Kidney capillary endothelial cell (primary cell): ENCODE measurements at regions not wholly inside any gene's neighbourhood (a gene's known extent, or its start where the extent isn't known, plus 50 kb on each side); places are given as distances from the start of the nearest gene placed in this dataset.
"Not testable (repeated sequence)": the region's sequence is repeated elsewhere in the genome, so short reads cannot be mapped to it uniquely, and the experiment has no call there.

Experiments used
- DNase-seq: peaks from one replicate; pipeline ENCODE4 v3.0.0-alpha.2; 2018; ENCODE audit warnings: low spot score

DNA sequence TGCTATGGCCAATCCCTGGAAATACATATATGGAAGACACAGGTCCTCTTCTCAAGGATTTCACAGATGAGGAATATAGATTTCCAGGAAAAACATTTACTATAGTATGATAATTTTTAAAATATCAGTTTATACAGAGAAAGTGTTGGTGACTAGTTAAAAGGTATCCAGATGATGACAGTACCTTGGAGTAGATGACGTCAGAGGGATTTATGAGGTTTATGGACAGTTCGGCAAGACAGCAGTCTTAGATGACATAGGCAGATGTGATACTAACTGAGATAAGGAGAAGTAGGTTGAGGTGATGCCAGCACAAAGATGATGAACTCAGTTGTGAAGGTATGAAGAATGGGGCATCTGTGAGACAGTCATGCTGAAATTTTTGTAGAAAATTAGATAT is 750.3 kb downstream of the PRELID2 start:
- no peak for DNase-seq

GRCh38 chr5:145077028-145077427 is 758.1 kb downstream of the PRELID2 start:
- no peak for DNase-seq

DNA sequence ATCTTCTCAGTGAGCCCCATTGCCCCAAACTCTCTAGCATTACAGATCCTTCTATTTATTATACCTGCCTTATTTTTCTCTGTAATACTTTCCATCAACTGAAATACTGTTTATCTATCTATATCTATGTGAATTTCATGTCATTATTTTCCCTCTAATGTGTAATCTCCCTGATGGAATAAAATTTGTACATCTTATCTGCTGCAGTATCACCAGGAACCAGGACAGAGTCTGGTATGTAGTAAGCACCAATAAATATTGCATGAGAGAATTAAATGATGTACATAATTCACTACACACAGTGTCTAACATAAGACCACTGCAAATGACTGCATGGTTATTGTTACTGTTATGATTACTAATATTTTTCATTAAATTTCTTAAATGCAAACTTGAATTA is 759.1 kb downstream of the PRELID2 start:
- DNase-seq, result no peak

DNA sequence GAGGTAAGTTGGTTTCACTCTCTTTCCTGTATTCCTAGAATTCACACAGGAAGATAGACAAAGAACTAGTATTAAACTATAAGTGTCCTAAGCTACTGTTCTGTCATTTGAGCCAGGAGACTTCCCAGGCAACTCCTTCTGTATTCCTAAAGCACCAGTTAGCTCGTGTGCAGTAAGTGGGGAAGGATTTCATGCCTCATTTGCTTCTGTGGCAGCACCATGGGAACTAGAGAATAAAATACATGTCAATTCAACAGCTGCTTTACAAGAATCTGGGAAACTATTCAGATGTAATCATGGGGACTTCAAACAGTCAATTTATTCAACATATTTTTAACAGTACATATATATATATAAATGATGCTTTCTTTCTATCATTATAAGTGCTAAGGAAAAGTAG is 762.3 kb downstream of the PRELID2 start:
- no peak for DNase-seq

DNA sequence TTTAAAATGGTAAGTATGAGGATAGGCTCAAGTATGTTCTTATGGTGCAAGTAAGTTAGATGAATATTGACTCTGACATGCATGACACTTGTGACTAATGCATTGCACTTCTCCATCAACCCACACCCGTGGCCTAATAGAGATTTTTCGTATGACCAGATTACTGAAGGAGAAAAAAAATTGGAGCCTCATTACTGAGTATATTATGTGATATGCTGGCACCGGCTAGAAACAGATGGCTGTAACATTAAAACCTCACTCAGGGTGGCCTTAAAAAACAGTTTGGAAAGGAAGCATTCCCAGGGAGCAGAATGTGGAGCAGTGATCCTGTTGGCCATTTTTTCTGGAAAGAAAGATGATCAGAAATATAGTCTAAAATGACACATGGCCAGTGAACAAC is 766.4 kb downstream of the PRELID2 start:
- no peak for DNase-seq

- DNase-seq, result no peak
These were observed 772.7 kb downstream of the PRELID2 start for GRCh38 chr5:145062280-145063062.

GRCh38 chr5:145056800-145057199 is 778.3 kb downstream of the PRELID2 start:
- no peak for DNase-seq

- no peak for DNase-seq
These were observed 785.0 kb downstream of the PRELID2 start for GRCh38 chr5:145050181-145050580.

DNA sequence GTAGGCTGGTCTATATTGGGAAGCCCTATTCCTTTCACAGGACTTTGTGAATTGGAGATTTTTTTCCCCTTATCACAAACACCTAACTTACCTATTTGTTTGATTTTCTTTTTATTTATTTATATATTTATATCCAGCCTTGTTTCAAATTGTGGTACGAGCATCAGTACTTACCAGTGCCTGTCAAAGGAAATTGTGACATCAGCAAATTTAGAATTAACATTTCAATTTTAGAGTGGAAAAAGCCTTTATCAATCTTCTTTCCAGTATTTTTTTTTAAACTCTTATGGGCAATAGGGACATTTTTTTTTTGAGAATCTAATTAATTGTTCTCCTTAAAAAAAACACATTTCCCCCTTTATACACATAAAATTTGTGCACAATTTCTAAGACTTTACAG is 790.2 kb downstream of the PRELID2 start:
- no peak for DNase-seq

GRCh38 chr5:145028626-145029025 is 806.5 kb downstream of the PRELID2 start:
- no peak for DNase-seq

DNA sequence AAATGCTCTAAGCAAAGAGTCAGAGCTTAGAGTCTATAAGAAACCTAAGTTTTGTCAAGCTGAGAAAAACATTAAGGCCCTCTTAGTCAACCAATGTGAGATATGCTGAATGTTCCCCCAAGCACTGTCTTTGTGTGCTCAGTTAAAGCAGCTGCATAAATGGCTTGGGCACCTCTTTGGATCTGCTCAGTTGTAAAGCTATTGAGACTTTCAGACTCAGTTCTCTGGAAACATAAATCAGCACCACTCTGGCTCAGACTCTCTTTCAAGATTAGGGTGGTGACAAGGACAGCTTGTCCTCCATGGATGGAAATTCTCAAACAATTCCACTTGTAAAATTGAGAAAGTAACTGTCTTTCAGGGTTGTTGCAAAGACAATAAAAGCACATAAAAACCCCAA is 807.9 kb downstream of the PRELID2 start:
- DNase-seq, result no peak

DNA sequence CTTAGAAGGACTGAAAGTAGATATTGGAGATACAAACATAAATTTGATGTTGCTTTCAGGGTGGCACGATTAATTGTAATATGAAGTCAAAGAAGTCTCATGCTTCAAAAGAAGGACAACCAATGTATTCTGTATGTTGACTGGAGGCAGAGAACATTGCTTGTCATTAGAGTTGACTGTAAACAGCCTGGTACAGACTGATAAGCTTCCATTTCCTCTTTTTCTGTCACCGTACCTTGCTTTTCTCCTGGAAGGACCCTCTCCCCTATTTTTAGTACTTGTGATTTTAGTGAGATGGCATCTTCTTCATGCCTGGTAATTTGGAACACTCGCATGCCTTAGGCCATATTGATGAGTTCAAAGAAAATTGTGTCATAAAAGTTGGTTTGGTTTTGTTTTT is 809.4 kb downstream of the PRELID2 start:
- DNase-seq, result no peak

DNA sequence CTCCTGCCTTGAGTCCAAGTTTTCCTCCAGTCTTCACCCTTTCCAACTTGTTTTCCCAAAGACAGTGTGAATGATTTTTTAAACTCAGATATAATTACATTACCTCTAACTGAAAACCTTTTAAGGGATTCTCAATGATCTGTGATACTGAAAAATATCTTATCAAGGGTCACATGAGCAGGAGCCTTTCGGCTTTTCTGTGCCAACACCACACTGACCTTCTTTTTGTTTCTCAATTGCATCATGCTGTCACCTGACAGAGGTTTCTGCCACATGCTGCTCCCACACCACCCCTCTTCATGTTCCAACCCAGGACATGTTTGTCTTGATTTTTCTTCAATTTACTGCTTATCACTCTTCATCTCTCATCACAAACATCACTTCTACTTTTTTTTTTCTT is 820.0 kb downstream of the PRELID2 start:
- DNase-seq, result no peak

DNA sequence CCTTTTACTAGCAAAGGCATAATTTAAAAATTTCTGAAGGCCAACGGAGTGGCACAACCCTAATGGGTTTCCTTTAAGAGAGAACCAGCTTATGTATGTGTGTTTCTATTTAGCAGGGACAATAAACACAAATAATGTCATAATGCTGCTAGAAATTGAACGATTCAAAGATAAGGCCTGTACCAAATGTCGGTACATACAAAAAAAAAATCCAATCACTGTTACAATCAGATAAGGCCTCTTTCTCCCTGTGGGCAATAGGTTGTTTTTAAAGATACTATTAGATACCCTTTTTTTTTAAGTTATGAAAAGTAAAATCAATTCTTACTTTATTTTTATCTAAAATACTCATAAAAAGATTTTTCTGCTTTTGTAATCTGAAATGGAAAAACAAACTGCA is 821.0 kb downstream of the PRELID2 start:
- DNase-seq, result no peak

DNA sequence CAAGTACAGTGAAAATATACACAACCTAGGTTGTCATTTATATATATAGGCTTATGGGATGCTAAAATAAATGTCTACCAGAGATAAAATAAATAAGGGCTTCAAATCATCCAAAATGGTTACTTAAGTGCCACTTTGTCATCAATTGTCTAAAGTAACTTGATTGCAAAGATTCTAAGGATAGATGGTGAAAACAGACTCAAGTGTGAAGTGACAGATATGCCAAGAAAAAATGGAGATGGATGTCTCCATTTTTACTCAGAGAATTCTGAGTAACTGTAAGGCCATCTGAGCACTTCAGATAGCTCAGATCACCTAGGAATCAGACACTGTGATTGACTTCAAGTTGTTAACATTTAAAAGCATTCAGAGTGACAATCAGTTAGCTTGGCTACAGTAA is 824.3 kb downstream of the PRELID2 start:
- DNase-seq, result no peak

DNA sequence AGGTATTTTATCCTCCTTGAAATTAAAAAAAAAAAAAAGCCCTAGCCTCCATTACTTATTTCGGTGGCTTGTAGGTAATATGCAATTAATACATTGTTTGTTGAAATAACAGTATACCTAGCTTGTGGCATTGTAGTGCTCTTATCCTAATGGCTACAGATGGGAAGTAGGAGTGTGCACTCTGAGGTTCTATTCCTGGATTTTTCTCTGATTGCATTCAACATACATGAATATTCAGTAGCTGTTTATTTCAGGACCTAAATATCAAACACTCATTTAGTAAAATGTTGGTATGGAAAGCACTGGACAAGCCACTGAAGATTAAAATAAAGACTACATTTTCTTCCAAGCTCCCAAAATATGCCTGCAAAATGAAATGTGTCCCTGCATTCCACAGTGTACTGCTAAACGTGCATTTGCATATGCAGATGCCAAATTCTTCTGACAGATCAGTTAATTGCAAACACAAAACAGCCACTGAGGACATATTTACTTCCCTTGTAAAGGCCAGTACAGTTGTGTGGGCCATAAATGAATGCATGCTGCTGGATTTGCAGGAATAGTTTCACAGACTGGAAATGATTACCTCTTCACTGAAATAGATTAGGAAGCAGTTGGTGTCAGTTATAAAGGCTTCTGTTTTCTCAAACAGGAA is 826.1 kb downstream of the PRELID2 start:
- no peak for DNase-seq

GRCh38 chr5:144994356-144994755 is 823.7 kb downstream of the KCTD16 start:
- not testable (repeated sequence) for DNase-seq

GRCh38 chr5:144983101-144983500 is 812.4 kb downstream of the KCTD16 start:
- no peak for DNase-seq

DNA sequence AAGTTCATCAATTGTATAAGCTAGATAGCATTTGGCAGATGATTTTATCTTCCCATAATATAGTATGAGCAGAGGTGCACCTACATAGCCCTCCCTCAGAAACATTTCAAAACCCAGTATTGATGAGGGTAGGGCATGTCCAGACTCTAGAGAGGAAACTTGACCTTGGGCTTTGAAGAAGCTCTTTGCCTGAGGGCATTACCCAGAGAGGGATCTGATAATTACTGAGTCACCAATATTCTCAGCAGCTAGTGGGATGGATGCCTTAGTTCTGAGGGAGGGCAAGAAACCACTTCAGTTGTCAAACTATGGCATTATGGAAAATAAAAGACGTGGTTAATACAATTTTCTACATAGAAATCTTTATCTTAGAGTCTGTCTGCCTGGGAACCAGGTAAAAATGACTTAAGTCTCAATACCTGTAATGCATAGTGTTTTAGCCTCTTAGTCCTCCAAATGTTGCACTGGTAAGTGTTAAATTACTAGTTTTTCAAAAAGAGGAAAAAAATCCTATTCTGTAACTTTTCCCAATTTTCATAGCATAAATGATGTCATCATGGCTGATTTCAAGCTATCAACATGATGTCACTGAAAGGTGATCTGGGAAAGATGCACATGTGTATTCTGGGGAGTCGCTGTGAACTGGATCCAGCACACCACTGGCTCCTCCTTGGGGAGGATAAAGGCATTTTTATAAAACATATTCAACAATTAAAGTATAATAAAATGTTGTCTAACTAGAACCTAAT is 809.0 kb downstream of the KCTD16 start:
- DNase-seq, result no peak

- DNase-seq, result no peak
These were observed 801.6 kb downstream of the KCTD16 start for GRCh38 chr5:144972317-144972716.

DNA sequence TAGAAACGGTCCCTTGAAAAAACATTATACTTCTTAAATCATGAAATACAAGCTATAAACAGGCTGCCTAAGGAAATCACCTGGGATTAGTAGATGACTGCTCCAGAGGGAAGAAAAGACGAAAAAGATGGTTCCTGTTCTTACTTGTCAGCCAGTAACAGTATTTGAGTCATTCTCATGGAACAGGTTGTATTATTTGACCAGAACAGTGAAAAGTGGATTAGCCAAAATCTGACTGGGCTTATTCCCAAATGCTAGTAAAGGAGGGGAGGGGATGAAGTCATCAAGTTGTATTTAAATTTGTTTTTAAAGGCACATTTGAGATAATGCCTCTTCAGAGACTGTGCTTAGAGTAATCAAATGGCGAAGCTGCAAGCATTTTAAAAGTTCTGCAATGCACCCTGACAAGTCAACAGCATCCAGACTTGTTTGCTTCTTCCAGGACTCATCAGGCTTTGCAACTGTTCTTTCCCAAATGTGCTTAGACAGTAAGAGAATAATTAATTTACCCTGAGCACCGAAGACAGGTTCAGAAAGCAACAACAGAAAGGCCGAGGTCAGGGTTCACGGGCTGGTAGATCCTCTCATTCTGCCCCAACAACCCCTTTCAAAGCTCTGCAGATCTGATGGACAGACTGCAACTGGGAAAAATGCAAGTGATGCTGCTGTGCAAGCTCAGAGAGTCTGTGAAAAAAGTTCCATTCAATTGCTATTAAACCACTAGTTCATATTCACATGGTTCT is 800.6 kb downstream of the KCTD16 start:
- no peak for DNase-seq

GRCh38 chr5:144960296-144960695 is 789.6 kb downstream of the KCTD16 start:
- no peak for DNase-seq
